Hepatocyte (in vitro differentiated cells): ENCODE measurements at regions not wholly inside any gene's neighbourhood (a gene's known extent, or its start where the extent isn't known, plus 50 kb on each side); places are given as distances from the start of the nearest gene placed in this dataset.

ENCODE experiments used
- DNase-seq: peaks from one replicate; pipeline ENCODE4 v3.0.0-alpha.2; 2016; ENCODE audit warnings: low spot score
- H2AFZ ChIP-seq: fragments of 200-600 bp; sonication (generic); 2 replicates; pipeline ENCODE4 v1.6.0; 2016; ENCODE audit warnings: antibody characterized with exemption, mild to moderate bottlenecking
- H3K27ac ChIP-seq: fragments of 200-600 bp; sonication (generic); 2 replicates; pipeline ENCODE4 v1.5.1; 2016; ENCODE audit warnings: mild to moderate bottlenecking
- H3K27me3 ChIP-seq: fragments of 200-600 bp; sonication (generic); 2 replicates; pipeline ENCODE4 v1.6.1; 2016
- H3K36me3 ChIP-seq: fragments of 200-600 bp; sonication (generic); replicated peaks from 2 replicates; pipeline ENCODE4 v1.5.1; 2016; ENCODE audit warnings: low read depth; ENCODE audit not compliant: insufficient read depth
- H3K4me1 ChIP-seq: fragments of 200-600 bp; sonication (generic); 2 replicates; pipeline ENCODE4 v1.5.1; 2016; ENCODE audit warnings: mild to moderate bottlenecking, moderate library complexity; ENCODE audit not compliant: insufficient read depth
- H3K4me2 ChIP-seq: fragments of 200-600 bp; sonication (generic); 2 replicates; pipeline ENCODE4 v1.6.0; 2016
- H3K4me3 ChIP-seq: fragments of 200-600 bp; sonication (generic); 2 replicates; pipeline ENCODE4 v1.5.1; 2016; ENCODE audit warnings: mild to moderate bottlenecking
- H3K79me2 ChIP-seq: fragments of 200-600 bp; sonication (generic); 2 replicates; pipeline ENCODE4 v1.6.0; 2017; ENCODE audit warnings: mild to moderate bottlenecking
- H3K9me2 ChIP-seq: fragments of 200-600 bp; sonication (generic); replicated peaks from 2 replicates; pipeline ENCODE4 v1.6.0; 2017; ENCODE audit warnings: mild to moderate bottlenecking; ENCODE audit not compliant: insufficient read depth
- H3K9me3 ChIP-seq: fragments of 200-600 bp; sonication (generic); 2 replicates; pipeline ENCODE4 v1.5.1; 2016; ENCODE audit warnings: low read depth, mild to moderate bottlenecking
- H4K20me1 ChIP-seq: fragments of 200-600 bp; sonication (generic); 2 replicates; pipeline ENCODE4 v1.6.0; 2016; ENCODE audit warnings: mild to moderate bottlenecking; ENCODE audit not compliant: insufficient read depth, poor library complexity, severe bottlenecking
- EZH2 ChIP-seq: fragments of 200-600 bp; sonication (generic); IDR thresholded peaks from 2 replicates; pipeline ENCODE4 v1.6.1; 2016; ENCODE audit warnings: antibody characterized with exemption, mild to moderate bottlenecking, borderline replicate concordance
- EZH2phosphoT487 ChIP-seq: fragments of 200-600 bp; sonication (generic); IDR thresholded peaks from one replicate; pipeline ENCODE4 v1.6.1; 2018; ENCODE audit warnings: antibody characterized with exemption, mild to moderate bottlenecking, low read depth, moderate library complexity; ENCODE audit not compliant: unreplicated experiment, severe bottlenecking
- WGBS: methylation state at CpG from one replicate; pipeline ENCODE4 v1.1.6; 2016; ENCODE audit warnings: low lambda C conversion rate; ENCODE audit errors: missing lambda C conversion rate; 5-methylcytosine and 5-hydroxymethylcytosine counted together
- TF ChIP-seq, protein P1 (sequence below): fragments of 200-600 bp; sonication (generic); IDR thresholded peaks from 2 replicates; pipeline ENCODE4 v1.5.1; 2016; ENCODE audit warnings: antibody characterized with exemption, mild to moderate bottlenecking; ENCODE audit not compliant: poor library complexity

DNA sequence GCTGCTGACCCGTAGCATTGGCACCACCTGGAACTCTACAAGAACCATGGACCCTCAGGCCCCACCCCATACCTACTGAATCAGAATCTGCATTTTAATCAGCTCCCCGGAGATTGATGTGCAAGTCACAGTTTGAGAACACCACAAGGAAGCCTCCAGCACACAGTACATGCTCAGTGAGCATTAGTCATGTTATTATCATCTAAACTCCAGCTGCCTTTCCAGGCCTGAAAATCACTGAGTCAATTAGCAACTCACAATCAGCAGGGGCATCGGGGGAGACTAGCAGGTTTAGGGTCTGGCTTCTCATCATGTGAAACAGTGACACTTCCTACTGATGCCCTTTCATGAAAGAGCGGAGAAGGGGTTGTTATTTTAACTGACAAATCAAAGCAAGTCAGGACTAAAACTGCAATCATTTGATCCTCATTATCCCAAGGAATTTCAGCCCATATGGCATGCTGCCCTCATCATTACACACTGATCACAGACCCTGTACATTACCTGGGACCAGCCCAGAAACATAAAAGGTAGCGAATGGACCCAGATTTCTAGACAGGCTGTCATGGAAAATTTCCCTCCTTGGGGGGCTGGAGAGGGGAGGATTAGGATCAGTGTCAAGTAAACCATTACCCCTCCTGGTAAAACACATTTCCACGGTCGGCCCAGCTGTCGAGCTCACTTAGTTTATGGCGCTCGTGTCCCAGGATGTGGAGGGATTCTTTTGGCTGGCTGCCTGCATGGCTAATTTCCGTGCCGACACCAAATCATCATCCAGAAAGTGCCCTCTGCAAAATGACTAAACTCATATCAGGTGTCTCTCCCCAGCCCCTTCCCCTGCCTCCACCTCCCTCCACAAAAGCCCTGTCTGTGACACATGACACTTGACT is 122.8 kb downstream of the PRLHR start:
- Histone ChIP-seq H3K9me3 (no peaks in the 10 kb centered on the region), H3K9me2 (no peaks in the 10 kb centered on the region), H3K4me2 (no peak overlapping the region), H3K4me1 (no peaks in the 10 kb centered on the region), H3K36me3 (no peaks in the 10 kb centered on the region), H3K79me2 (no peaks in the 10 kb centered on the region), H3K4me3 (no peak overlapping the region), H3K27ac (no peak overlapping the region), H3K27me3 (peaks cover 6% of the 10 kb centered on the region), H4K20me1 (no peaks in the 10 kb centered on the region), H2AFZ (no peak overlapping the region)
- 81% methylated on average over 11 of the region's 12 CpGs for WGBS
- no peak for TF ChIP-seq EZH2
- TF ChIP-seq EZH2phosphoT487: no peak
- TF ChIP-seq, protein P1, sequence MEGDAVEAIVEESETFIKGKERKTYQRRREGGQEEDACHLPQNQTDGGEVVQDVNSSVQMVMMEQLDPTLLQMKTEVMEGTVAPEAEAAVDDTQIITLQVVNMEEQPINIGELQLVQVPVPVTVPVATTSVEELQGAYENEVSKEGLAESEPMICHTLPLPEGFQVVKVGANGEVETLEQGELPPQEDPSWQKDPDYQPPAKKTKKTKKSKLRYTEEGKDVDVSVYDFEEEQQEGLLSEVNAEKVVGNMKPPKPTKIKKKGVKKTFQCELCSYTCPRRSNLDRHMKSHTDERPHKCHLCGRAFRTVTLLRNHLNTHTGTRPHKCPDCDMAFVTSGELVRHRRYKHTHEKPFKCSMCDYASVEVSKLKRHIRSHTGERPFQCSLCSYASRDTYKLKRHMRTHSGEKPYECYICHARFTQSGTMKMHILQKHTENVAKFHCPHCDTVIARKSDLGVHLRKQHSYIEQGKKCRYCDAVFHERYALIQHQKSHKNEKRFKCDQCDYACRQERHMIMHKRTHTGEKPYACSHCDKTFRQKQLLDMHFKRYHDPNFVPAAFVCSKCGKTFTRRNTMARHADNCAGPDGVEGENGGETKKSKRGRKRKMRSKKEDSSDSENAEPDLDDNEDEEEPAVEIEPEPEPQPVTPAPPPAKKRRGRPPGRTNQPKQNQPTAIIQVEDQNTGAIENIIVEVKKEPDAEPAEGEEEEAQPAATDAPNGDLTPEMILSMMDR: no peak
- DNase-seq: no peak

DNA sequence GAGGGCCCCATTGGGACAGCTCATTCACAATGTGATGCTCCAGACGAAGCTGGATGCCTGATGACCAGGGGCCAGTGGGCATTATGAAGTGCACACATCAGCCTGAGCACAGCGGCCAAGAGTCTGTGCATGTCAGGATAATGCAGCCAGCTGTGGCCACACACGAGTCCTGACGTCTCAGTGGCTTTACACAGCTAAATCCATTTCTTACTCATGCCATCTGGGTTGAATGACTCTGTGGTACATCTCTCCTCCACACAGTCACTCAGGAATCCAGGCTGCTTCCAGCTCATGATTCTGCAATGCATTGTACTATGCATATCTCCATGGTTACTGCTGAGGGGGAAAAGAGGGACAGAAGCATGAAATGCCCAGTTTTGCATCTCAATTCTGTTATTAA is 123.6 kb downstream of the PRLHR start:
- no peak for DNase-seq
- Histone ChIP-seq H3K79me2 (no peaks in the 10 kb centered on the region), H3K27me3 (peaks cover 11% of the 10 kb centered on the region), H3K4me3 (no peak overlapping the region), H3K36me3 (no peaks in the 10 kb centered on the region), H3K4me1 (no peaks in the 10 kb centered on the region), H2AFZ (no peak overlapping the region), H3K27ac (no peak overlapping the region), H3K9me3 (no peaks in the 10 kb centered on the region), H3K4me2 (no peak overlapping the region), H3K9me2 (no peaks in the 10 kb centered on the region), H4K20me1 (no peaks in the 10 kb centered on the region)
- WGBS: 89% methylated on average over 4 of the region's 4 CpGs
- no peak for TF ChIP-seq EZH2
- TF ChIP-seq, protein P1: no peak
- no peak for TF ChIP-seq EZH2phosphoT487

DNA sequence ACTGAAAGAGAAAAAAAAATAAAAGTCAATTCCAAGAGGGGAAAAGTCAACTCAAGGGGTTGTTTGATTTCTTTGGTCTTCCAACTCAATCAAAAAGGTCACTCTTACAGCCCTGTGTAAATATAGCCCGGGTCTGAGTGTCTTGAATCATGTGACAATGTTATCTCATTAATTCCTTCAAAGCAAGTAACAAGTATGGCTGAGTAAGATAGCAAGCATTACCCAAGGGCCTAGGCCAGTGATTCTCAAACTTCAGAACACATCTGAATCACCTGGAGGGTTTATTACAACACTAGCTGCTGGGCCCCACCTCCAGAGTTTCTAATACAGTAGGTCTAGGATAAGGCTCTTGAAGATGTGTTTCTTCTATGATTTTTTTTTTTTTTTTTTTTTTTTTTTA is 125.0 kb downstream of the PRLHR start:
- Histone ChIP-seq H3K4me1 (no peaks in the 10 kb centered on the region), H3K4me3 (no peak overlapping the region), H3K36me3 (no peaks in the 10 kb centered on the region), H3K79me2 (no peaks in the 10 kb centered on the region), H3K4me2 (no peak overlapping the region), H3K27ac (no peak overlapping the region), H3K9me2 (no peaks in the 10 kb centered on the region), H2AFZ (no peak overlapping the region), H4K20me1 (no peaks in the 10 kb centered on the region), H3K9me3 (no peaks in the 10 kb centered on the region), H3K27me3 (peaks cover 11% of the 10 kb centered on the region)
- peak; percentile 30 for DNase-seq
- TF ChIP-seq, protein P1: no peak
- no peak for TF ChIP-seq EZH2phosphoT487
- TF ChIP-seq EZH2: no peak
- WGBS: 21% methylated on average over 1 of the region's 1 CpG
